Gastrocnemius medialis (tissue), 4 donors: ENCODE measurements at regions not wholly inside any gene's neighbourhood (a gene's known extent, or its start where the extent isn't known, plus 50 kb on each side); places are given as distances from the start of the nearest gene placed in this dataset.

Experiments
- CTCF ChIP-seq, 5 experiments: fragments of 450-650 bp in 3 of 5; fragments of 200-600 bp in 2 of 5; sonication (generic) in 2 of 5; IDR thresholded peaks in 4 of 5; conservative IDR thresholded peaks in 1 of 5; 1 replicate in 4 of 5; 2 replicates in 1 of 5; pipeline ENCODE4 v1.5.1; 2016 to 2019; ENCODE audit warnings: antibody characterized with exemption in 5 of 5, mild to moderate bottlenecking in 3 of 5, moderate library complexity in 3 of 5
- POLR2A ChIP-seq, 2 donors: fragments of 450-650 bp; IDR thresholded peaks; one replicate each; pipeline ENCODE4 v1.6.1; 2017; ENCODE audit warnings: antibody characterized with exemption in 2 of 2, mild to moderate bottlenecking in 2 of 2, moderate library complexity in 2 of 2

DNA sequence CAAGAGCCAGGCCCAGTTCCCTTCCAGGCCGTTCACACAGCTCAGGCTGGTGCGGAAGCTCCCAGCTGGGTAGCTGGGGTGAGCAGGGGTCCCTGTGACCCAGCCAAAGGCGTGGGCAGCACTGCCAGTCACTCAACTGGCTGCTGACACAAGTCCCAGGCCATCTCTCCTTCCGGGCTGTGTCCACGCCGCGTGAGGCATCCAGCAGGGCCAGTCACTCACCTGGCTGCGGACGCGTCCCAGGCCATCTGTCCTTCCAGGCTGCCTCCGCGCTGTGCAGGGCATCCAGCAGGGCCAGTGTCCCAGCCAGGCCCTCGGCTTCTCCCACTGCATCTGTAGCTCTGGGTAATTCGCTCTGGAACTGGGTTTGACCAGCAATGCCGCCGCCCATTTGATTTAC is 184.2 kb downstream of the BRD1 start:
- TF ChIP-seq POLR2A (IDR thresholded peaks at IDR 0.05) = no peak
- no peak for TF ChIP-seq CTCF (IDR thresholded peaks at IDR 0.05 in 4 of 5, conservative IDR thresholded peaks at IDR 0.05 in 1 of 5)
